CD1c-positive myeloid dendritic cell (primary cell): ENCODE measurements at regions not wholly inside any gene's neighbourhood (a gene's known extent, or its start where the extent isn't known, plus 50 kb on each side); places are given as distances from the start of the nearest gene placed in this dataset.
"Not testable (repeated sequence)": the region's sequence is repeated elsewhere in the genome, so short reads cannot be mapped to it uniquely, and the experiment has no call there.

ENCODE experiments used
- DNase-seq: peaks from one replicate; pipeline ENCODE4 v3.0.0-alpha.2; 2016; ENCODE audit errors: extremely low spot score

- DNase-seq = not testable (repeated sequence)
Observed at GRCh38 chr6:57860481-57861315, 543.3 kb downstream of the PRIM2 start.

- not testable (repeated sequence) for DNase-seq
Observed at GRCh38 chr6:57870083-57870482, 552.7 kb downstream of the PRIM2 start.

- not testable (repeated sequence) for DNase-seq
Observed at GRCh38 chr6:57873424-57873823, 556.0 kb downstream of the PRIM2 start.

GRCh38 chr6:57876659-57877058 is 559.2 kb downstream of the PRIM2 start:
- DNase-seq = not testable (repeated sequence)

GRCh38 chr6:57877729-57878128 is 560.3 kb downstream of the PRIM2 start:
- DNase-seq = not testable (repeated sequence)

GRCh38 chr6:57878792-57879191 is 561.4 kb downstream of the PRIM2 start:
- DNase-seq = not testable (repeated sequence)

GRCh38 chr6:57898850-57899249 is 581.4 kb downstream of the PRIM2 start:
- DNase-seq = not testable (repeated sequence)

GRCh38 chr6:57900687-57901399 is 583.4 kb downstream of the PRIM2 start:
- not testable (repeated sequence) for DNase-seq

- not testable (repeated sequence) for DNase-seq
Observed at GRCh38 chr6:57901445-57901844, 584.0 kb downstream of the PRIM2 start.

- DNase-seq = not testable (repeated sequence)
Observed at GRCh38 chr6:57904356-57904755, 586.9 kb downstream of the PRIM2 start.

GRCh38 chr6:57915300-57915699 is 597.9 kb downstream of the PRIM2 start:
- not testable (repeated sequence) for DNase-seq

- not testable (repeated sequence) for DNase-seq
Observed at GRCh38 chr6:57942966-57943365, 625.5 kb downstream of the PRIM2 start.

GRCh38 chr6:57946084-57946768 is 628.8 kb downstream of the PRIM2 start:
- not testable (repeated sequence) for DNase-seq

- not testable (repeated sequence) for DNase-seq
Observed at GRCh38 chr6:57946769-57947091, 629.3 kb downstream of the PRIM2 start.

- DNase-seq = not testable (repeated sequence)
Observed at GRCh38 chr6:57948481-57948880, 631.1 kb downstream of the PRIM2 start.

GRCh38 chr6:57950430-57950829 is 633.0 kb downstream of the PRIM2 start:
- DNase-seq = not testable (repeated sequence)

GRCh38 chr6:57966757-57967156 is 649.3 kb downstream of the PRIM2 start:
- not testable (repeated sequence) for DNase-seq

GRCh38 chr6:57971956-57972355 is 654.5 kb downstream of the PRIM2 start:
- DNase-seq = not testable (repeated sequence)

GRCh38 chr6:57974653-57975052 is 657.2 kb downstream of the PRIM2 start:
- DNase-seq = no peak

GRCh38 chr6:57975127-57975526 is 657.7 kb downstream of the PRIM2 start:
- not testable (repeated sequence) for DNase-seq

- not testable (repeated sequence) for DNase-seq
Observed at GRCh38 chr6:57976371-57976770, 658.9 kb downstream of the PRIM2 start.

- not testable (repeated sequence) for DNase-seq
Observed at GRCh38 chr6:57983603-57984002, 666.2 kb downstream of the PRIM2 start.
